GM12865 (cell line): ENCODE measurements at regions not wholly inside any gene's neighbourhood (a gene's known extent, or its start where the extent isn't known, plus 50 kb on each side); places are given as distances from the start of the nearest gene placed in this dataset.
A peak's percentile ranks its signal among the peaks of the same experiment; 100 is the strongest.
"Not testable (repeated sequence)": the region's sequence is repeated elsewhere in the genome, so short reads cannot be mapped to it uniquely, and the experiment has no call there.

Experiments
- DNase-seq: peaks from one replicate; pipeline ENCODE4 v3.0.0; 2010; ENCODE audit warnings: low read depth
- H3K4me3 ChIP-seq: 2 replicates; pipeline ENCODE4 v1.5.1; 2011; ENCODE audit warnings: mild to moderate bottlenecking, low read depth, low read length, control low read depth
- TF ChIP-seq, protein P1 (sequence below): IDR thresholded peaks from 2 replicates; pipeline ENCODE4 v1.5.1; 2011; ENCODE audit warnings: low read length, control low read depth, low read depth, inconsistent platforms; ENCODE audit not compliant: insufficient read depth; ENCODE audit errors: missing control alignments

DNA sequence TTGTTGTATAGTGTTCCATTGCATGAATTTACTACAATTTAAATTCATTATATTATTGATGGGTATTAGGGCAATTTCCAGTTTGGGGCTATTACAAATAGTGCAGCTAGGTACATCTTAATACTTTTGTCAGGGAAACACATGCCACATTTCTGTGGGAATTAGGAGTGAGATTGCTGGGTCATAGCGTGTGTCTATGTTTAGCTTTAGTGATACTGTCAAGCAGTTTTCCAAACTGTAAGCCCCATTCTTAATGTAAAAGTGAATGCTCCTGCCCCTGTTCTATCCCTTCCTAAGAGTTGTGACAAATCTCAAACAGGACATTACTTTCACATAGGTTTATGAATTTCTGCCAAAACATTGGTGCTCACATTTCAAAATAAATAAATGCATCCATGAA, 184.5 kb upstream of the ANKRD28 start:
- H3K4me3 ChIP-seq: no peak overlapping the region
- TF ChIP-seq, protein P1, sequence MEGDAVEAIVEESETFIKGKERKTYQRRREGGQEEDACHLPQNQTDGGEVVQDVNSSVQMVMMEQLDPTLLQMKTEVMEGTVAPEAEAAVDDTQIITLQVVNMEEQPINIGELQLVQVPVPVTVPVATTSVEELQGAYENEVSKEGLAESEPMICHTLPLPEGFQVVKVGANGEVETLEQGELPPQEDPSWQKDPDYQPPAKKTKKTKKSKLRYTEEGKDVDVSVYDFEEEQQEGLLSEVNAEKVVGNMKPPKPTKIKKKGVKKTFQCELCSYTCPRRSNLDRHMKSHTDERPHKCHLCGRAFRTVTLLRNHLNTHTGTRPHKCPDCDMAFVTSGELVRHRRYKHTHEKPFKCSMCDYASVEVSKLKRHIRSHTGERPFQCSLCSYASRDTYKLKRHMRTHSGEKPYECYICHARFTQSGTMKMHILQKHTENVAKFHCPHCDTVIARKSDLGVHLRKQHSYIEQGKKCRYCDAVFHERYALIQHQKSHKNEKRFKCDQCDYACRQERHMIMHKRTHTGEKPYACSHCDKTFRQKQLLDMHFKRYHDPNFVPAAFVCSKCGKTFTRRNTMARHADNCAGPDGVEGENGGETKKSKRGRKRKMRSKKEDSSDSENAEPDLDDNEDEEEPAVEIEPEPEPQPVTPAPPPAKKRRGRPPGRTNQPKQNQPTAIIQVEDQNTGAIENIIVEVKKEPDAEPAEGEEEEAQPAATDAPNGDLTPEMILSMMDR: no peak
- no peak for DNase-seq

- no peak overlapping the region for H3K4me3 ChIP-seq
- no peak for DNase-seq
- TF ChIP-seq, protein P1: no peak
These were observed 185.0 kb upstream of the ANKRD28 start for GRCh38 chr3:15982667-15983196.

- TF ChIP-seq, protein P1: no peak
- DNase-seq: no peak
These were observed 185.5 kb upstream of the ANKRD28 start for GRCh38 chr3:15983232-15983631.

GRCh38 chr3:15983693-15984092, 185.9 kb upstream of the ANKRD28 start:
- no peak for DNase-seq
- TF ChIP-seq, protein P1: no peak
- H3K4me3 ChIP-seq: no peak overlapping the region

More at GRCh38 chr3:15983232-15983631, 185.5 kb upstream of the ANKRD28 start:
- H3K4me3 ChIP-seq: no peak overlapping the region

DNA sequence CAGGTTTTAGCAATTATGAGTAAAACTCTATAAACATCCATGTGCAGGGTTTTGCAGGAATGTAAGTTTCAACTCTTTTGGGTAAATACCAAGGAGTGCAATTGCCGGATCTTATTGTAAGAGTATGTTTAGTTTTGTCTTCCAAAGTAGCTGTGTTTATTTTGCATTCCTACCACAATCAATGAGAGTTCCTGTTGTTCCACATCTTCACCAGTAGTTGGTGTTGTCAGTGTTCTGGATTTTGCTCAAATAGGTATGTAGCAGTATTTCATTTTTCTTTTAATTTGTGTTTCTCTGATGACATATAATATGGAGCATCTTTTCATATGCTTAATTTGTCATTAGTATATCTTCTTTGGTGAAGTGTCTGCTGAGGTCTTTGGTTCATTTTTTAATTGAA, 185.1 kb upstream of the GALNT15 start:
- TF ChIP-seq, protein P1: peak; percentile 5
- no peak for DNase-seq

DNA sequence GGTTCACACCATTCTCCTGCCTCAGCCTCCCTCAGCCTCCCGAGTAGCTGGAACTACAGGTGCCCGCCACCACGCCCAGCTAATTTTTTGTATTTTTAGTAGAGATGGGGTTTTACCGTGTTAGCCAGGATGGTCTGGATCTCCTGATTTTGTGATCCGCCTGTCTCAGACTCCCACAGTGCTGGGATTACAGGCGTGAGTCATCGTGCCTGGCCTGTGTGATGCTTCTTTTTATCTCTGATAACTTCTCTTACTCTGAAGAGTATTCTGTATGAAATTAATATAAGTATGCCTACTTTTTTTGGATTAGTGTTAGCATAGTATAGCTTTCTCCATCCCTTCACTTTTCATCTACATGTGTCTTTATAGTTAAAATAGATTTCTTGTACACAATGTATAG, 180.8 kb upstream of the GALNT15 start:
- H3K4me3 ChIP-seq, DNase-seq: not testable (repeated sequence)

More for the DNA sequence above, 185.1 kb upstream of the GALNT15 start:
- no peak overlapping the region for H3K4me3 ChIP-seq

- DNase-seq: not testable (repeated sequence)
These were observed 178.0 kb upstream of the GALNT15 start for GRCh38 chr3:15996496-15996895.

GRCh38 chr3:15997274-15997943, 177.1 kb upstream of the GALNT15 start:
- TF ChIP-seq, protein P1: no peak
- peak; percentile 46 for DNase-seq
- H3K4me3 ChIP-seq: no peak overlapping the region

More at GRCh38 chr3:15996496-15996895, 178.0 kb upstream of the GALNT15 start:
- not testable (repeated sequence) for H3K4me3 ChIP-seq
